HEK293 (cell line): ENCODE measurements at regions not wholly inside any gene's neighbourhood (a gene's known extent, or its start where the extent isn't known, plus 50 kb on each side); places are given as distances from the start of the nearest gene placed in this dataset.

ENCODE experiments used
- CTCF ChIA-PET: fragments of 350-600 bp; formaldehyde crosslinking; extraction: SDS; loops from one replicate; lab custom pipeline; 2021; ENCODE audit warnings: antibody characterized with exemption; lab: Yijun Ruan, JAX
- POLR2A ChIA-PET: fragments of 300-600 bp; formaldehyde crosslinking; extraction: SDS; loops from one replicate; lab custom pipeline; 2020; ENCODE audit warnings: antibody characterized with exemption, inconsistent platforms; lab: Yijun Ruan, JAX
- H3K27ac ChIP-seq: fragments of 200-500 bp; sonication (Bioruptor generic); 2 replicates; pipeline ENCODE4 v1.5.1; 2014; ENCODE audit warnings: low read depth, low read length, control low read depth, inconsistent platforms; ENCODE audit errors: extremely low read depth
- H3K36me3 ChIP-seq, 2 experiments: fragments of 200-500 bp in 1 of 2; sonication (Bioruptor generic) in 1 of 2; 1 replicate in 1 of 2; 2 replicates in 1 of 2; pipeline ENCODE4 v1.5.1; 2014 to 2017; ENCODE audit warnings: inconsistent platforms in 2 of 2, low read length in 2 of 2; ENCODE audit not compliant: control insufficient read depth in 2 of 2, insufficient read depth in 1 of 2
- H3K4me1 ChIP-seq: fragments of 200-500 bp; sonication (Bioruptor generic); 2 replicates; pipeline ENCODE4 v1.5.1; 2014; ENCODE audit warnings: mild to moderate bottlenecking, low read length, inconsistent platforms; ENCODE audit not compliant: control insufficient read depth, insufficient read depth
- H3K4me3 ChIP-seq: 2 replicates; pipeline ENCODE4 v1.5.1; 2011; ENCODE audit warnings: low read depth, mild to moderate bottlenecking, control low read depth, low read length, moderate library complexity
- H3K9me3 ChIP-seq: fragments of 200-500 bp; sonication (Bioruptor generic); 2 replicates; pipeline ENCODE4 v1.5.1; 2014; ENCODE audit warnings: low read depth, low read length, inconsistent platforms; ENCODE audit not compliant: control insufficient read depth, insufficient read depth
- FEZF1 ChIP-seq: fragments of 450-650 bp; formaldehyde crosslinking; IDR thresholded peaks from 2 replicates; pipeline ENCODE4 v1.5.1; 2016; ENCODE audit warnings: missing biosample characterization, missing genetic modification characterization
- INSM2 ChIP-seq: fragments of 450-650 bp; formaldehyde crosslinking; IDR thresholded peaks from 2 replicates; pipeline ENCODE4 v1.5.1; 2016; ENCODE audit warnings: missing biosample characterization, missing genetic modification characterization
- KLF10 ChIP-seq: fragments of 450-650 bp; IDR thresholded peaks from 2 replicates; pipeline ENCODE4 v1.5.1; 2018; ENCODE audit warnings: missing biosample characterization, mild to moderate bottlenecking, missing genetic modification characterization
- KLF7 ChIP-seq: fragments of 450-650 bp; formaldehyde crosslinking; IDR thresholded peaks from 2 replicates; pipeline ENCODE4 v1.5.1; 2016; ENCODE audit warnings: missing biosample characterization, missing genetic modification characterization, borderline replicate concordance
- PBX3 ChIP-seq: sonication (generic); formaldehyde crosslinking; IDR thresholded peaks from 2 replicates; pipeline ENCODE4 v1.8.1; 2022; ENCODE audit warnings: mild to moderate bottlenecking, moderate library complexity, missing genetic modification reagents
- PRDM6 ChIP-seq: fragments of 450-650 bp; formaldehyde crosslinking; IDR thresholded peaks from 2 replicates; pipeline ENCODE4 v1.5.1; 2017; ENCODE audit warnings: missing biosample characterization, missing genetic modification characterization
- SALL2 ChIP-seq: fragments of 450-650 bp; formaldehyde crosslinking; IDR thresholded peaks from 2 replicates; pipeline ENCODE4 v1.5.0; 2017; ENCODE audit warnings: missing biosample characterization, mild to moderate bottlenecking, missing genetic modification characterization, borderline replicate concordance
- SCRT2 ChIP-seq: fragments of 450-650 bp; formaldehyde crosslinking; IDR thresholded peaks from 2 replicates; pipeline ENCODE4 v1.5.1; 2016; ENCODE audit warnings: missing biosample characterization, missing genetic modification characterization
- SP3 ChIP-seq: fragments of 450-650 bp; formaldehyde crosslinking; IDR thresholded peaks from 2 replicates; pipeline ENCODE4 v1.5.1; 2016; ENCODE audit warnings: missing biosample characterization, missing genetic modification characterization
- YY2 ChIP-seq: fragments of 450-650 bp; formaldehyde crosslinking; IDR thresholded peaks from 2 replicates; pipeline ENCODE4 v1.5.1; 2016; ENCODE audit warnings: missing biosample characterization, missing genetic modification characterization
- ZFHX2 ChIP-seq: fragments of 450-650 bp; formaldehyde crosslinking; conservative IDR thresholded peaks from 2 replicates; pipeline ENCODE4 v1.5.1; 2016; ENCODE audit warnings: missing biosample characterization, missing genetic modification characterization
- ZNF10 ChIP-seq: fragments of 450-650 bp; formaldehyde crosslinking; IDR thresholded peaks from 2 replicates; pipeline ENCODE4 v1.5.1; 2017; ENCODE audit warnings: missing biosample characterization, missing genetic modification characterization
- ZNF16 ChIP-seq: fragments of 450-650 bp; formaldehyde crosslinking; IDR thresholded peaks from 2 replicates; pipeline ENCODE4 v1.5.1; 2016; ENCODE audit warnings: low read depth, missing biosample characterization, missing genetic modification characterization
- ZNF19 ChIP-seq: fragments of 450-650 bp; formaldehyde crosslinking; IDR thresholded peaks from 2 replicates; pipeline ENCODE4; 2016; ENCODE audit warnings: missing biosample characterization, missing genetic modification characterization, low read depth
- ZNF280D ChIP-seq: fragments of 450-650 bp; formaldehyde crosslinking; IDR thresholded peaks from 2 replicates; pipeline ENCODE4 v1.5.1; 2016; ENCODE audit warnings: missing biosample characterization, missing genetic modification characterization
- ZNF366 ChIP-seq: fragments of 450-650 bp; formaldehyde crosslinking; conservative IDR thresholded peaks from 2 replicates; pipeline ENCODE4 v1.5.1; 2016; ENCODE audit warnings: missing biosample characterization, missing genetic modification characterization
- ZNF555 ChIP-seq: fragments of 450-650 bp; formaldehyde crosslinking; conservative IDR thresholded peaks from 2 replicates; pipeline ENCODE4 v1.5.1; 2017; ENCODE audit warnings: missing biosample characterization, mild to moderate bottlenecking, missing genetic modification characterization, inconsistent platforms
- ZNF580 ChIP-seq: fragments of 450-650 bp; formaldehyde crosslinking; IDR thresholded peaks from 2 replicates; pipeline ENCODE4 v1.5.1; 2016; ENCODE audit warnings: missing biosample characterization, missing genetic modification characterization
- ZNF600 ChIP-seq: fragments of 450-650 bp; formaldehyde crosslinking; IDR thresholded peaks from 2 replicates; pipeline ENCODE4 v1.5.1; 2016; ENCODE audit warnings: missing biosample characterization, missing genetic modification characterization
- ZNF610 ChIP-seq: fragments of 450-650 bp; formaldehyde crosslinking; IDR thresholded peaks from 2 replicates; pipeline ENCODE4 v1.5.1; 2016; ENCODE audit warnings: missing biosample characterization, missing genetic modification characterization, borderline replicate concordance
- ZNF677 ChIP-seq: fragments of 450-650 bp; IDR thresholded peaks from 2 replicates; pipeline ENCODE4 v1.5.0; 2018; ENCODE audit warnings: missing biosample characterization, mild to moderate bottlenecking, missing genetic modification characterization, moderate library complexity
- ZNF707 ChIP-seq: fragments of 450-650 bp; formaldehyde crosslinking; IDR thresholded peaks from 2 replicates; pipeline ENCODE4 v1.5.1; 2016; ENCODE audit warnings: missing biosample characterization, missing genetic modification characterization
- ZNF747 ChIP-seq: fragments of 450-650 bp; formaldehyde crosslinking; IDR thresholded peaks from 2 replicates; pipeline ENCODE4 v1.5.1; 2016; ENCODE audit warnings: missing biosample characterization, missing genetic modification characterization
- ZNF791 ChIP-seq: fragments of 450-650 bp; formaldehyde crosslinking; IDR thresholded peaks from 2 replicates; pipeline ENCODE4 v1.5.1; 2016; ENCODE audit warnings: missing biosample characterization, missing genetic modification characterization
- TF ChIP-seq, protein P1 (sequence below): fragments of 450-650 bp; formaldehyde crosslinking; IDR thresholded peaks from 2 replicates; pipeline ENCODE4 v1.5.1; 2016; ENCODE audit warnings: missing biosample characterization, missing genetic modification characterization

GRCh38 chr13:62933809-62934208 lies 1518.2 kb upstream of the PCDH20 start:
- Histone ChIP-seq H3K9me3 (no peaks in the 10 kb centered on the region), H3K27ac (no peak overlapping the region), H3K36me3 (no peaks in the 10 kb centered on the region), H3K4me1 (no peaks in the 10 kb centered on the region), H3K4me3 (no peak overlapping the region)
- POLR2A ChIA-PET = no interaction called here
- no peak for TF ChIP-seq INSM2
- no peak for TF ChIP-seq ZNF16
- no peak for TF ChIP-seq ZNF791 (tag by site-specific recombination)
- no peak for TF ChIP-seq ZNF707
- no peak for TF ChIP-seq ZNF366 (tag by site-specific recombination)
- TF ChIP-seq KLF10 (tag by site-specific recombination) = no peak
- TF ChIP-seq ZNF610 (tag by site-specific recombination) = no peak
- no peak for TF ChIP-seq PRDM6
- no peak for TF ChIP-seq FEZF1 (tag by site-specific recombination)
- no peak for TF ChIP-seq ZNF747 (tag by site-specific recombination)
- no peak for TF ChIP-seq KLF7
- no peak for TF ChIP-seq YY2 (tag by site-specific recombination)
- no peak for TF ChIP-seq ZNF600 (tag by site-specific recombination)
- no peak for TF ChIP-seq ZNF580 (tag by site-specific recombination)
- no peak for TF ChIP-seq ZNF10 (tag by site-specific recombination)
- CTCF ChIA-PET = no interaction called here

DNA sequence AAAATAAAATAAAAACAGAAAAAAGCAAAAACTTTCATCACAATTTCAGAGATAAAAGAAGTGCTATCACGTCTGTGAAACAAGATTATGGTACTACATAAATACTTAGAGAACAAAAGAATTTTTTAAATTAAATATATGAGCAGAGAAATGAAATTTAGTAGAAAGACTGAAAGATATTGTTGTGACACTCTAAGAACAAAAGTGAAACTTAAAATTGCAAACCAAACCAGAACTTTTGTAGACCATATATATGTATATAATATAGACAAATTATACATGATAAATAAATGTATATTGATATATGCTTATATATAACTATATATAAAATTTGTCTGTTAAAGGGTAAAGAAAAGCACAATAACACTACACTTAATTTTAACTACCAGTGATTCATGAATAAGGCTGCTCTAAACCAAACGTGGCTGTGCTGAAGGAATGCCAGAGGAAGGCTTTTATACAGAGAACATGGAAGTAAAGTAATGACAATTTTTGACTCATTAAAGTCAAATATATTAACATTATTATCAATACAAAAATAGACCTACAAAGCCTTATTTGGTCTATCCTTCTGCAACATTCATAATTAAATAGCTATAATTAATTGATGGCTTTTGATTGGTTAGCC lies 1516.7 kb upstream of the PCDH20 start:
- no peak overlapping the region for H3K27ac ChIP-seq
- no peaks in the 10 kb centered on the region for H3K4me1 ChIP-seq
- CTCF ChIA-PET = no interaction called here
- H3K36me3 ChIP-seq = no peaks in the 10 kb centered on the region
- POLR2A ChIA-PET = no interaction called here
- H3K9me3 ChIP-seq = no peaks in the 10 kb centered on the region
- no peak overlapping the region for H3K4me3 ChIP-seq
- TF ChIP-seq, protein P1, sequence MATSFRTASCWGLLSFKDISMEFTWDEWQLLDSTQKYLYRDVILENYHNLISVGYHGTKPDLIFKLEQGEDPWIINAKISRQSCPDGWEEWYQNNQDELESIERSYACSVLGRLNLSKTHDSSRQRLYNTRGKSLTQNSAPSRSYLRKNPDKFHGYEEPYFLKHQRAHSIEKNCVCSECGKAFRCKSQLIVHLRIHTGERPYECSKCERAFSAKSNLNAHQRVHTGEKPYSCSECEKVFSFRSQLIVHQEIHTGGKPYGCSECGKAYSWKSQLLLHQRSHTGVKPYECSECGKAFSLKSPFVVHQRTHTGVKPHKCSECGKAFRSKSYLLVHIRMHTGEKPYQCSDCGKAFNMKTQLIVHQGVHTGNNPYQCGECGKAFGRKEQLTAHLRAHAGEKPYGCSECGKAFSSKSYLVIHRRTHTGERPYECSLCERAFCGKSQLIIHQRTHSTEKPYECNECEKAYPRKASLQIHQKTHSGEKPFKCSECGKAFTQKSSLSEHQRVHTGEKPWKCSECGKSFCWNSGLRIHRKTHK (tag by site-specific recombination) = no peak
- TF ChIP-seq SP3 (no peak), ZFHX2 (tag by site-specific recombination) (no peak), ZNF677 (tag by site-specific recombination) (no peak), INSM2 (no peak), SALL2 (tag by site-specific recombination) (no peak), PBX3 (CRISPR knock-in tag) (no peak), ZNF555 (tag by site-specific recombination) (no peak), ZNF280D (tag by site-specific recombination) (no peak), ZNF19 (tag by site-specific recombination) (no peak), SCRT2 (no peak)
